AG08395 (cell line): ENCODE measurements at regions not wholly inside any gene's neighbourhood (a gene's known extent, or its start where the extent isn't known, plus 50 kb on each side); places are given as distances from the start of the nearest gene placed in this dataset.

ENCODE experiments used
- DNase-seq: peaks from one replicate; pipeline ENCODE4 v3.0.0; 2012; ENCODE audit warnings: mixed read lengths, low spot score

GRCh38 chr4:140277576-140277975 is 95.9 kb upstream of the SCOC start:
- DNase-seq = no peak

GRCh38 chr4:140271553-140271952 is 101.9 kb upstream of the SCOC start:
- DNase-seq = no peak

- DNase-seq = no peak
Measured at GRCh38 chr4:140269369-140269768, 104.1 kb upstream of the SCOC start.

- no peak for DNase-seq
Measured at GRCh38 chr4:140268186-140268841, 105.1 kb upstream of the SCOC start.

- no peak for DNase-seq
Measured at GRCh38 chr4:140267576-140267975, 105.9 kb upstream of the SCOC start.

- no peak for DNase-seq
Measured at GRCh38 chr4:140266958-140267568, 106.4 kb upstream of the SCOC start.

- peak; percentile 83 for DNase-seq
Measured at GRCh38 chr4:140260227-140260626, 106.2 kb upstream of the MAML3 start.

GRCh38 chr4:140258476-140258875 is 104.5 kb upstream of the MAML3 start:
- no peak for DNase-seq

GRCh38 chr4:140257461-140258305 is 103.7 kb upstream of the MAML3 start:
- DNase-seq = no peak

- DNase-seq = no peak
Measured at GRCh38 chr4:140256941-140257340, 103.0 kb upstream of the MAML3 start.

GRCh38 chr4:140256335-140256734 is 102.4 kb upstream of the MAML3 start:
- peak; percentile 73 for DNase-seq

GRCh38 chr4:140255927-140256326 is 101.9 kb upstream of the MAML3 start:
- DNase-seq = no peak

GRCh38 chr4:140255467-140255866 is 101.5 kb upstream of the MAML3 start:
- peak; percentile 30 for DNase-seq

GRCh38 chr4:140254651-140255299 is 100.8 kb upstream of the MAML3 start:
- DNase-seq = no peak

GRCh38 chr4:140253556-140254027 is 99.6 kb upstream of the MAML3 start:
- DNase-seq = no peak

GRCh38 chr4:140252742-140253555 is 99.0 kb upstream of the MAML3 start:
- peak; percentile 75 for DNase-seq

GRCh38 chr4:140252141-140252741 is 98.3 kb upstream of the MAML3 start:
- DNase-seq = no peak

- DNase-seq = no peak
Measured at GRCh38 chr4:140251571-140251970, 97.6 kb upstream of the MAML3 start.

GRCh38 chr4:140250989-140251552 is 97.1 kb upstream of the MAML3 start:
- DNase-seq = no peak

GRCh38 chr4:140249351-140249750 is 95.4 kb upstream of the MAML3 start:
- no peak for DNase-seq

GRCh38 chr4:140247237-140247636 is 93.3 kb upstream of the MAML3 start:
- DNase-seq = no peak
